Trophoblast cell (in vitro differentiated cells and primary cell): ENCODE measurements at regions not wholly inside any gene's neighbourhood (a gene's known extent, or its start where the extent isn't known, plus 50 kb on each side); places are given as distances from the start of the nearest gene placed in this dataset.

Source experiments
- DNase-seq, 2 donors: peaks; one replicate each; pipeline ENCODE4 v3.0.0-alpha.2; 2016
- H2AFZ ChIP-seq: 2 replicates; pipeline ENCODE4 v1.6.1; 2013; ENCODE audit warnings: low read length, moderate library complexity, mild to moderate bottlenecking; ENCODE audit not compliant: insufficient read depth, poor library complexity
- H2AK5ac ChIP-seq: 2 replicates; pipeline ENCODE4 v1.6.1; 2013; ENCODE audit warnings: mild to moderate bottlenecking, low read length
- H2BK120ac ChIP-seq: 2 replicates; pipeline ENCODE4 v1.6.1; 2013; ENCODE audit warnings: low read length, mild to moderate bottlenecking, moderate library complexity; ENCODE audit not compliant: insufficient read depth, poor library complexity
- H2BK12ac ChIP-seq: 2 replicates; pipeline ENCODE4 v1.6.1; 2013; ENCODE audit warnings: mild to moderate bottlenecking, low read length, moderate library complexity
- H2BK5ac ChIP-seq: 2 replicates; pipeline ENCODE4 v1.6.1; 2013; ENCODE audit warnings: low read length, low read depth, moderate library complexity, mild to moderate bottlenecking; ENCODE audit not compliant: poor library complexity
- H3K14ac ChIP-seq: 2 replicates; pipeline ENCODE4 v1.6.1; 2013; ENCODE audit warnings: mild to moderate bottlenecking, low read length
- H3K18ac ChIP-seq: 2 replicates; pipeline ENCODE4 v1.6.1; 2013; ENCODE audit warnings: mild to moderate bottlenecking, low read length
- H3K23ac ChIP-seq: 2 replicates; pipeline ENCODE4 v1.6.1; 2013; ENCODE audit warnings: low read length
- H3K27ac ChIP-seq: 2 replicates; pipeline ENCODE4 v1.5.1; 2013; ENCODE audit warnings: low read depth, mild to moderate bottlenecking, inconsistent platforms, low read length, moderate library complexity
- H3K27me3 ChIP-seq: 2 replicates; pipeline ENCODE4 v1.6.1; 2013; ENCODE audit warnings: inconsistent platforms, mild to moderate bottlenecking, low read length, moderate library complexity; ENCODE audit not compliant: insufficient read depth
- H3K36me3 ChIP-seq, 2 experiments: 1 replicate in 1 of 2; 2 replicates in 1 of 2; pipeline ENCODE4 v1.6.1; 2013; ENCODE audit warnings: low read length in 2 of 2, mild to moderate bottlenecking in 2 of 2, moderate library complexity in 1 of 2; ENCODE audit not compliant: insufficient read depth in 2 of 2, control insufficient read depth in 1 of 2
- H3K4ac ChIP-seq: 2 replicates; pipeline ENCODE4 v1.6.1; 2013; ENCODE audit warnings: low read depth, mild to moderate bottlenecking, low read length, moderate library complexity
- H3K4me1 ChIP-seq, 2 experiments: 1 replicate in 1 of 2; 2 replicates in 1 of 2; pipeline ENCODE4 v1.6.1; 2013; ENCODE audit warnings: low read length in 2 of 2, mild to moderate bottlenecking in 2 of 2, moderate library complexity in 1 of 2; ENCODE audit not compliant: insufficient read depth in 2 of 2, control insufficient read depth in 1 of 2
- H3K4me2 ChIP-seq: 2 replicates; pipeline ENCODE4 v1.6.1; 2013; ENCODE audit warnings: inconsistent platforms, mild to moderate bottlenecking, low read length, moderate library complexity
- H3K4me3 ChIP-seq: 2 replicates; pipeline ENCODE4 v1.5.1; 2013; ENCODE audit warnings: mild to moderate bottlenecking, low read depth, low read length, inconsistent platforms
- H3K79me1 ChIP-seq: one replicate; pipeline ENCODE4 v1.6.1; 2013; ENCODE audit warnings: low read length
- H3K79me2 ChIP-seq: 2 replicates; pipeline ENCODE4 v1.6.1; 2013; ENCODE audit warnings: low read length, mild to moderate bottlenecking; ENCODE audit not compliant: control insufficient read depth, insufficient read depth, poor library complexity
- H3K9ac ChIP-seq: 2 replicates; pipeline ENCODE4 v1.6.1; 2013; ENCODE audit warnings: mild to moderate bottlenecking, low read length
- H3K9me3 ChIP-seq: 2 replicates; pipeline ENCODE4 v1.6.1; 2013; ENCODE audit warnings: low read depth, mild to moderate bottlenecking, control low read depth, inconsistent platforms, low read length; ENCODE audit not compliant: insufficient read depth
- H4K12ac ChIP-seq: 2 replicates; pipeline ENCODE4 v1.6.1; 2013; ENCODE audit warnings: low read depth, mild to moderate bottlenecking, low read length, moderate library complexity
- H4K8ac ChIP-seq: 2 replicates; pipeline ENCODE4 v1.6.1; 2013; ENCODE audit warnings: low read depth, mild to moderate bottlenecking, low read length, moderate library complexity
- H4K91ac ChIP-seq: one replicate; pipeline ENCODE4 v1.6.1; 2013; ENCODE audit warnings: low read depth, mild to moderate bottlenecking, low read length, moderate library complexity
- WGBS: extraction: QIAGEN DNeasy Blood & Tissue Kit; methylation state at CpG from one replicate; pipeline ENCODE4 v1.1.7; 2013; ENCODE audit warnings: missing lambda C conversion rate; ENCODE audit not compliant: insufficient read length, insufficient coverage; ENCODE audit errors: extremely low coverage; 5-methylcytosine and 5-hydroxymethylcytosine counted together

GRCh38 chr2:118774458-118775133, 72.9 kb downstream of the EN1 start:
- peak overlapping the region; percentile 56 for H3K4me2 ChIP-seq
- peaks cover 0 to 4% of the 10 kb centered on the region in 2 experiments for H3K4me1 ChIP-seq
- H3K9ac ChIP-seq = no peak overlapping the region
- H4K91ac ChIP-seq = no peak overlapping the region
- no peaks in the 10 kb centered on the region for H3K9me3 ChIP-seq
- no peaks in the 10 kb centered on the region for H3K79me2 ChIP-seq
- no peak overlapping the region for H4K8ac ChIP-seq
- DNase-seq = peak; percentile 19 to 50
- no peak overlapping the region for H3K27ac ChIP-seq
- no peak overlapping the region for H2AK5ac ChIP-seq
- H2BK5ac ChIP-seq = no peak overlapping the region
- peaks cover 3% of the 10 kb centered on the region for H3K27me3 ChIP-seq
- H3K79me1 ChIP-seq = no peaks in the 10 kb centered on the region
- no peaks in the 10 kb centered on the region for H3K36me3 ChIP-seq
- no peak overlapping the region for H3K23ac ChIP-seq
- no peak overlapping the region for H2BK12ac ChIP-seq
- WGBS = no CpG with 5 or more reads among the region's 45 CpGs
- no peak overlapping the region for H3K14ac ChIP-seq
- H2BK120ac ChIP-seq = no peak overlapping the region
- H4K12ac ChIP-seq = no peak overlapping the region
- H2AFZ ChIP-seq = no peak overlapping the region
- peak overlapping the region; percentile 37 for H3K4me3 ChIP-seq
- H3K18ac ChIP-seq = no peak overlapping the region
- no peak overlapping the region for H3K4ac ChIP-seq

- no peaks in the 10 kb centered on the region for H3K36me3 ChIP-seq
- no peak overlapping the region for H2BK120ac ChIP-seq
- H3K4me1 ChIP-seq = peaks cover 0 to 4% of the 10 kb centered on the region in 2 experiments
- no peak overlapping the region for H2AFZ ChIP-seq
- H2BK12ac ChIP-seq = no peak overlapping the region
- H3K79me1 ChIP-seq = no peaks in the 10 kb centered on the region
- H3K9me3 ChIP-seq = no peaks in the 10 kb centered on the region
- no peak overlapping the region for H3K14ac ChIP-seq
- no peak for DNase-seq
- H3K9ac ChIP-seq = no peak overlapping the region
- no peak overlapping the region for H3K4me3 ChIP-seq
- no peaks in the 10 kb centered on the region for H3K79me2 ChIP-seq
- H3K23ac ChIP-seq = no peak overlapping the region
- WGBS = no CpG with 5 or more reads among the region's 7 CpGs
- H3K4ac ChIP-seq = no peak overlapping the region
- no peak overlapping the region for H3K18ac ChIP-seq
- H2AK5ac ChIP-seq = no peak overlapping the region
- no peak overlapping the region for H3K4me2 ChIP-seq
- peaks cover 3% of the 10 kb centered on the region for H3K27me3 ChIP-seq
- no peak overlapping the region for H4K91ac ChIP-seq
- no peak overlapping the region for H4K8ac ChIP-seq
- H3K27ac ChIP-seq = no peak overlapping the region
- no peak overlapping the region for H2BK5ac ChIP-seq
- no peak overlapping the region for H4K12ac ChIP-seq
Measured at GRCh38 chr2:118773826-118774225, 73.6 kb downstream of the EN1 start.

- Histone ChIP-seq H3K14ac (no peak overlapping the region), H3K4me1 (peaks cover 0 to 4% of the 10 kb centered on the region in 2 experiments), H3K27me3 (peaks cover 3% of the 10 kb centered on the region), H3K27ac (no peak overlapping the region), H2BK120ac (no peak overlapping the region), H4K8ac (no peak overlapping the region), H4K12ac (no peak overlapping the region), H3K23ac (no peak overlapping the region), H2BK12ac (no peak overlapping the region), H3K4me3 (no peak overlapping the region), H4K91ac (no peak overlapping the region), H3K4me2 (no peak overlapping the region), H3K9ac (no peak overlapping the region), H3K36me3 (no peaks in the 10 kb centered on the region), H3K18ac (no peak overlapping the region), H3K79me2 (no peaks in the 10 kb centered on the region), H3K4ac (no peak overlapping the region), H2AK5ac (no peak overlapping the region), H3K79me1 (no peaks in the 10 kb centered on the region), H2AFZ (no peak overlapping the region), H2BK5ac (no peak overlapping the region), H3K9me3 (no peaks in the 10 kb centered on the region)
- DNase-seq = no peak
- no CpG with 5 or more reads among the region's 22 CpGs for WGBS
Measured at GRCh38 chr2:118772487-118773200, 74.8 kb downstream of the EN1 start.

- Histone ChIP-seq H3K9ac (no peak overlapping the region), H2AFZ (no peak overlapping the region), H3K18ac (no peak overlapping the region), H3K9me3 (no peaks in the 10 kb centered on the region), H3K36me3 (no peaks in the 10 kb centered on the region), H2AK5ac (no peak overlapping the region), H3K4ac (no peak overlapping the region), H4K8ac (no peak overlapping the region), H3K14ac (no peak overlapping the region), H3K79me1 (no peaks in the 10 kb centered on the region), H3K4me3 (no peak overlapping the region), H3K79me2 (no peaks in the 10 kb centered on the region), H3K4me1 (peaks cover 0 to 3% of the 10 kb centered on the region in 2 experiments), H3K4me2 (no peak overlapping the region), H2BK5ac (no peak overlapping the region), H4K12ac (no peak overlapping the region), H3K27me3 (peaks cover 3% of the 10 kb centered on the region), H3K23ac (no peak overlapping the region), H2BK120ac (no peak overlapping the region), H2BK12ac (no peak overlapping the region), H3K27ac (no peak overlapping the region), H4K91ac (no peak overlapping the region)
- WGBS = no CpG with 5 or more reads among the region's 6 CpGs
- no peak for DNase-seq
Measured at GRCh38 chr2:118769707-118770400, 77.6 kb downstream of the EN1 start.
